Body of pancreas (tissue), 4 donors: ENCODE measurements at regions not wholly inside any gene's neighbourhood (a gene's known extent, or its start where the extent isn't known, plus 50 kb on each side); places are given as distances from the start of the nearest gene placed in this dataset.

ENCODE experiments used
- CTCF ChIP-seq, 7 experiments: fragments of 450-650 bp in 4 of 7; fragments of 200-600 bp in 3 of 7; sonication (generic) in 3 of 7; IDR thresholded peaks; one replicate each; pipeline ENCODE4 v1.5.1; 2016 to 2019; ENCODE audit warnings: antibody characterized with exemption in 7 of 7
- POLR2A ChIP-seq, 3 donors: fragments of 450-650 bp; IDR thresholded peaks; one replicate each; pipeline ENCODE4 v1.6.1; 2016; ENCODE audit warnings: antibody characterized with exemption in 3 of 3, mild to moderate bottlenecking in 2 of 3

GRCh38 chr9:107861075-107861474, 371.5 kb upstream of the KLF4 start:
- no peak for TF ChIP-seq CTCF (IDR thresholded peaks at IDR 0.05)
- TF ChIP-seq POLR2A (IDR thresholded peaks at IDR 0.05) = no peak
